GM06990 (cell line): ENCODE measurements at regions not wholly inside any gene's neighbourhood (a gene's known extent, or its start where the extent isn't known, plus 50 kb on each side); places are given as distances from the start of the nearest gene placed in this dataset.

ENCODE experiments used
- DNase-seq: peaks from one replicate; pipeline ENCODE4 v3.0.0-alpha.2; 2011; ENCODE audit not compliant: insufficient read length; ENCODE audit errors: extremely low read depth
- H3K27me3 ChIP-seq: replicated peaks from 2 replicates; pipeline ENCODE4 v1.6.0; 2011; ENCODE audit warnings: low read length; ENCODE audit not compliant: control insufficient read depth, insufficient read depth
- H3K36me3 ChIP-seq: 2 replicates; pipeline ENCODE4 v1.5.1; 2011; ENCODE audit warnings: low read length; ENCODE audit not compliant: control insufficient read depth, insufficient read depth
- H3K4me3 ChIP-seq: replicated peaks from 2 replicates; pipeline ENCODE4 v1.5.1; 2011; ENCODE audit warnings: low read depth, mild to moderate bottlenecking, control low read depth, low read length
- TF ChIP-seq, protein P1 (sequence below): IDR thresholded peaks from 2 replicates; pipeline ENCODE4 v1.5.1; 2011; ENCODE audit warnings: low read length, control low read depth, mild to moderate bottlenecking, inconsistent platforms; ENCODE audit not compliant: insufficient read depth, poor library complexity, severe bottlenecking

DNA sequence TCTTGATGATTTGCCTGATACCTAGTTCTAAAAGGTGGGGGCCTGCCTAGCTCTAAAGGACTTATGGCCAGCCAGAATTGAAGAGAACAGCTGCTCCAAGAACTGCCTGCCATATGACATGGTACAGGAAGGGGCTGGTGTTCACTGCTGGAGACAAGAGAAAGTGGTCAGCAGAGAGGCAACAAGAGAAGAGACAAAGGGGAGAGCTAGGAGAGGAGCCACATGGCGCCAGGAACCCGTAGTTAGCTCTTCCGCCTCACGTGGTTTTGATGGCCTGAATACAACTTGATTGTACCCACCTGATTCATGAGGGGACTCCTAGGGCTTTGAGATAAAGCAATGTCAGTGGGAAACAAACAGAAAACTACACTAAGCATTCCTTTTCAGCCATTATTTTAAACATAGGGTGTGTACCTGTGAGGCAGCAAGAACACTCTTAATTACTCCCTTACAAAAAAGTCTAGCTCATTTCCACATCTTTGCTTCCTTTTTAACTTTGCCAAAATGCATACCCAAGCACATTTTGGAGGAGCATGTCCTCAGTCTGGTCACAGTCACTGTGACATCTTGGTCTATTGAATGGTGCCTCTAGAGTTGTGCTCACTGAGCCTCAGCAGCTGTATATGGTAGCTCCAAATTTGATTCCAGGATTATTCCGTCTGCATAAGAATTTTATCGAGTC, 71.6 kb downstream of the CCDC71L start:
- no peaks in the 10 kb centered on the region for H3K27me3 ChIP-seq
- H3K36me3 ChIP-seq, result no peaks in the 10 kb centered on the region
- TF ChIP-seq, protein P1, sequence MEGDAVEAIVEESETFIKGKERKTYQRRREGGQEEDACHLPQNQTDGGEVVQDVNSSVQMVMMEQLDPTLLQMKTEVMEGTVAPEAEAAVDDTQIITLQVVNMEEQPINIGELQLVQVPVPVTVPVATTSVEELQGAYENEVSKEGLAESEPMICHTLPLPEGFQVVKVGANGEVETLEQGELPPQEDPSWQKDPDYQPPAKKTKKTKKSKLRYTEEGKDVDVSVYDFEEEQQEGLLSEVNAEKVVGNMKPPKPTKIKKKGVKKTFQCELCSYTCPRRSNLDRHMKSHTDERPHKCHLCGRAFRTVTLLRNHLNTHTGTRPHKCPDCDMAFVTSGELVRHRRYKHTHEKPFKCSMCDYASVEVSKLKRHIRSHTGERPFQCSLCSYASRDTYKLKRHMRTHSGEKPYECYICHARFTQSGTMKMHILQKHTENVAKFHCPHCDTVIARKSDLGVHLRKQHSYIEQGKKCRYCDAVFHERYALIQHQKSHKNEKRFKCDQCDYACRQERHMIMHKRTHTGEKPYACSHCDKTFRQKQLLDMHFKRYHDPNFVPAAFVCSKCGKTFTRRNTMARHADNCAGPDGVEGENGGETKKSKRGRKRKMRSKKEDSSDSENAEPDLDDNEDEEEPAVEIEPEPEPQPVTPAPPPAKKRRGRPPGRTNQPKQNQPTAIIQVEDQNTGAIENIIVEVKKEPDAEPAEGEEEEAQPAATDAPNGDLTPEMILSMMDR, result no peak
- DNase-seq, result no peak
- no peak overlapping the region for H3K4me3 ChIP-seq

DNA sequence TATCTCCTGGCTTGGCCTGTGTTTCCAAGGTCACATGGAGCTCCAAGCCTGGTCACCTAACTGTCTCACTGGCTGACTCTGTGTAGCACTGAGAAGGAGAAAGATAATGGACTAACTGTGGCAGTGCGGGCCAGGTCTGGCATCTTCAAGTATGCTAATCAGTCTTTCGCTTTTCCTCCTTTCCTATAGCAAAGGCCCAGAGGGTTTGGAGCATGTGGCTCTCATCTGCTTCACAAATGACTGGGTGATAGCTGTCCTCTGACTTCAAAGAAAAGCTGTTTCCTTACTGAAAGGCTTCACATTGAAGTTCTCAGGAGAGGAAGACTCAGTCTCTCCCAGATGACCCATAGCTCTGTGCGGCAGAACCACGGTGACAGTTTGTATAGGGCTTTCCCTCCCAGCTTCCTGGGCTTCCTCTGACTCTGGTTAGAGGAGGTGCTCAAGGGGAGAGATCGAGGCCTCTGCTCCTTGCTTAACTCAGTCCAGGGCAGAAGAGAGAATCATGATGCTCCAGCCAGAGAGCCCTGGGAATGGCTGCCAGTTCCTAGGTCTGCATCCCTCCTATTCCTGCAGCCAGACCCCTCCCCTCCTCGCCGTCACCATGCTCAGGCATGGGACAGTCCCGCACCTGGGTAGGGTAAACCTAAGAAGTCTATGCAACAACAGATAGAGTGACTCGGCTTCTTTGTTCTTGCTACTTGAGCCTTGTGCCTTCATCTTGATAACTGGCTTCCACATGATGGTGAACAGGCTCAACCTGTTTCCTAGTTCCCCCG, 72.3 kb downstream of the CCDC71L start:
- Histone ChIP-seq H3K4me3 (no peak overlapping the region), H3K27me3 (no peaks in the 10 kb centered on the region), H3K36me3 (no peaks in the 10 kb centered on the region)
- TF ChIP-seq, protein P1, result no peak
- no peak for DNase-seq

DNA sequence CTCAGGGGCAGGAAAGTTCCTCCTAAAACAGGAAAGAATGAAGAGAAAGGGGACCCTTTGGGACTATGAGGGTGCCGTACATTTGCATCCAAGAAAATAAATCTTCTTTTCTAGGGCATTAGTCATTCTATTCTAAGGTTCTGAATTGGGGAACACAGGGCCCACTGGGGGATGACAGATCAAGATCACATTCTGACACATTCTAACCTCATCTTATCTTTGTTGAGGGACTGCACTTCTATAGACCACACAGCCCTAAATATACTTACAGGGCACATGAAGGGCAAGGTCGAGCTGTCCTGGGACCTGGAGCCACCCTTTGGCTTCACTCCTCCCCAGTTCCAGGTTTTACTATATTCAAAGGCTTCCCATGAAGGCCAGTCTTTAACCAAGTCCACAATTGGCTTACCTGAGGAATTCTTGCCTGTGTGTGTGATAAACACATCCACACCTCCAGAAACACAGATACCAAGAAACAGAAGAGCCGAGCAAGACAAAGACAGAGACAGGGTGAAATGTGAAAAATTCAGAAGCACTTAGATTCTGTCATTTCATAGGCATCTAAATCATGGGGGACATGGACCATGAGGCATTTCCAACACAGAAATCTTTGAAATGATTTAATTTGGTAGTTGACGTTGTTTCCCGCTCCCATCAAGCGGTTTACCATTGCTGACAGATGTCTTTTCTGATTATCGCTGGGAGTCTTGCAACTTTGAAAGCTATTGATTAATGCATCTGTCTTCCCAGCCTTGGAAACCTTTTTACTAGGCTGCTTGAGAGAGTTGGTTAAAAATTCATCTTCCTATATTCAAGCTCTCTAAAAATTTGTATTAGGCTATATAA, 75.8 kb downstream of the CCDC71L start:
- no peak for DNase-seq
- Histone ChIP-seq H3K4me3 (no peak overlapping the region), H3K27me3 (no peaks in the 10 kb centered on the region), H3K36me3 (no peaks in the 10 kb centered on the region)
- TF ChIP-seq, protein P1, result no peak

DNA sequence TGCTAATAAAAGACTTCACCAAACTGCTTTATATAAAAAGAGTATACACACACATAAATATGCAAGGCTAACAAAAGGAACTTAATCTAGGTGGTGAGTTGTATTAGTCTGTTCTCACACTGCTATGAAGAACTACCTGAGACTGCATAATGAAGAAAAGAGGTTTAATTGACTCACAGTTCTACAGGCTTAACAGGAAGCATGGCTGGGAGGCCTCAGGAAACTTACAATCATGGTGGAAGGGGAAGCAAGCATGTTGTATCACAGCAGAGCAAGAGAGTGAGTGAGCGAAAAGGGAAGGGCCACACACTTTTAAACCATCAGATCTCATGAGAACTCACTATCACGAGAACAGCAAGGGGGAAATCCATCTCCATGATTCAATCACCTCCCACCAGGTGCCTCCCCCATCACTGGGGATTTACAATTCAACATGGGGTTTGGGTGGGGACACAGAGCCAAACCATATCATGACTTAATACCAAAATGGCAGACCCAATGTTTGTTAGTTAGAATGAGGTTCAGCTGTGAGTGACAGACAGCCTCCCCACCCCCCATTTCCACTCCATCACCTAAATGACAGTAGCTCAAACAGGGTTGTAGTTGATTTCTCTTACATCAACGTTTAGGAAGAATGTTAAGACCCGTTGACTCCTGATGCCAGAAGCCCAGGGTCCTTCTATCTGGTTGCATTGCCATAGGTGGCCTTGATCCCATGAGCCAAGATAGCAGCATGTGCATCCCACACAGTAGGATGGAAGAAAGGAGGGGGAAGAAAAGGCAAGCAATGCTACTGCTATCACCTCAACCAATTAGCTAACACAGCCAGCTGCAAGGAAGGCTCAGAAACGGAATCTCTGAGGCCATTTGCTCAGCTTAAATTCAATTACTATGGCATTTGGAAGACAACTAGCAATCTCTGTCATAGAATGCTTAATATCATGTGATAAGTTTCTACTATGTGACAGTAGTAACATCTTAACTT, 77.0 kb downstream of the CCDC71L start:
- Histone ChIP-seq H3K36me3 (no peaks in the 10 kb centered on the region), H3K27me3 (no peaks in the 10 kb centered on the region), H3K4me3 (no peak overlapping the region)
- no peak for DNase-seq
- TF ChIP-seq, protein P1, result no peak

DNA sequence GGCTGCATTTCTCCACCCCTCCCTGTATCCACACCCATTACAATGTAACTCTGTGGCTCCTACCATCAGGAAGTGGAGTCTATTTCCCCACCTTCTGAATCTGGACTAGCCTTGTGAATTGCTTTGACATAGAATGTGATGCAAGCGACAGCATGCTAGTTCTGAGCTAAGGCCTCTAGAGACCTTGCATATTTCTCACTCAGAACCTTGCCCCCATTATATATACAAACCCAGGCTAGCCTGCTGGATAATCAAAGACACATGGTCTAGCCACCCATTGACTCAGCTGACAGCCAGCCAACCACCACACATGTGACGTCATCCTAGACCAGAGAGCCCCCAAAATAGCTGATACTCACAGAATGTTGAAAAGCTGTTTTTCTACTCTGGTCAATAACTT, 77.9 kb downstream of the CCDC71L start:
- DNase-seq, result no peak
- Histone ChIP-seq H3K4me3 (no peak overlapping the region), H3K27me3 (no peaks in the 10 kb centered on the region), H3K36me3 (no peaks in the 10 kb centered on the region)
- TF ChIP-seq, protein P1, result no peak
